GM12892 (cell line): ENCODE measurements at regions not wholly inside any gene's neighbourhood (a gene's known extent, or its start where the extent isn't known, plus 50 kb on each side); places are given as distances from the start of the nearest gene placed in this dataset.

Source experiments
- POLR2A ChIP-seq: IDR thresholded peaks from 2 replicates; pipeline ENCODE4 v1.6.1; 2011; ENCODE audit warnings: low read depth, low read length, control low read depth
- POLR2AphosphoS5 ChIP-seq: IDR thresholded peaks from 2 replicates; pipeline ENCODE4 v1.6.1; 2011; ENCODE audit warnings: low read depth, low read length, control low read depth

GRCh38 chr13:99150575-99151361 is 49.9 kb upstream of the UBAC2 start:
- TF ChIP-seq POLR2AphosphoS5 (no peak), POLR2A (no peak)
